HG03196 (cell line): ENCODE measurements at regions not wholly inside any gene's neighbourhood (a gene's known extent, or its start where the extent isn't known, plus 50 kb on each side); places are given as distances from the start of the nearest gene placed in this dataset.

Experiments used
- ATAC-seq: cut with Tn5 transposase; IDR thresholded peaks from one replicate; pipeline ENCODE4 v1.9.1; 2021; ENCODE audit not compliant: unreplicated experiment

- no peak for ATAC-seq
These were observed 247.1 kb downstream of the GXYLT1 start for GRCh38 chr12:41897593-41897992.

GRCh38 chr12:41893491-41893890, 251.2 kb downstream of the GXYLT1 start:
- ATAC-seq = no peak

- no peak for ATAC-seq
These were observed 252.4 kb downstream of the GXYLT1 start for GRCh38 chr12:41892302-41892701.

DNA sequence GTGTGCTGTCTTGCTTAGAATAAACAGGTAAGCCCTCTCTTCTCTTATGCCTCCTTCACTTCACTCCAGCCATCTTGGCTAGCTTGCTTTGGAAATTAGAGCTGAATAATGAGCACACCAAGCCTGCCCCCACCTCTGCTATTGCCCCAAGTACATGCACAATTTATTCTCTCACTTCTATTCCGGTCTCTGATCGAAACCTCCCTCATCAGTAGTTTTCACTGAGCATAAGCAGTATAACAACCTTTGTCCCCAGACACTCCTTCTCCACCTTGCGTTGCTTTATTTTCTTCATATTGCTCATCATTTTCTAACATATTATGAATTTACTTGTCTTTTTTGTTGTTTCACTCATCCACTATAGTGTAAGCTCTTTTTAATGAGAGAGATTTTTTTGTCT, 253.4 kb downstream of the GXYLT1 start:
- no peak for ATAC-seq

DNA sequence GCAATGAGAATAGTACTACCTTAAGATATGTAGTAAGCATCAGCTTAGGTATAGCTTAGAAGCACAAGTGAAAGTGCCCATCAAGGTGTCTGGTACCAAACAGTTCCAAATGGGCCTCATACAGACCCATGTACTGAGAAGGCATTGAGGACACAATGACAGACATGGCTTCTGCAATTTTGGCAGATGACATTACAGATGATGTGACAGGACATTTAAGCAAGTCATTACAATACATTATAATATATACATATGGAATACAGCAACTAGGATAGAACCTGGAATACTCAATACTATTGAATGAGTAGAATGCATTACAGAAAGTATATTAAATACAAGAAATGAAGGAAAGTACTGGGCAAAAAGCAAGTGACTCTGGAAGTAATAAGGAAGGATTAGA, 256.4 kb downstream of the GXYLT1 start:
- ATAC-seq = no peak

GRCh38 chr12:41881891-41882805, 262.5 kb downstream of the GXYLT1 start:
- ATAC-seq = no peak

GRCh38 chr12:41869432-41869831, 275.2 kb downstream of the GXYLT1 start:
- ATAC-seq = no peak

GRCh38 chr12:41866878-41867430, 277.7 kb downstream of the GXYLT1 start:
- no peak for ATAC-seq

- ATAC-seq = no peak
These were observed 288.4 kb downstream of the GXYLT1 start for GRCh38 chr12:41856228-41856627.

DNA sequence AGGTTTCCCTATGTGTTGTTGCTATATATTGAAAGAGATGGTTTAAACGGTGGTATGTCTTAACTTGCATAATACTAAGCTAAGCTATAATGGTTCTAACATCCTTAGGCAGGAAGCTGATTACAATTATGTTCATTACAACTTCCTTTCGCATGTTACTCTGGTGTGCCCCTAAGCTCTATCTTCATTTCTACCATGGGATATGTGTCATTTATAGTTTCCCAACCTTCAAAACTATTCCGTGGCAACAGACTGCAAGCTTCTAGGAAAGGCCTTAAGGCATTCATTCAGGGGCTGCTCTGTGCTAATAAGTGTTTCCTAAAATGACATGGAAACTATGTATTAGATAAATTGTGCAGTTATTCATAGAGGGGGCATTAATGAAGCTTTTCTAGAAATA, 294.6 kb downstream of the GXYLT1 start:
- no peak for ATAC-seq

DNA sequence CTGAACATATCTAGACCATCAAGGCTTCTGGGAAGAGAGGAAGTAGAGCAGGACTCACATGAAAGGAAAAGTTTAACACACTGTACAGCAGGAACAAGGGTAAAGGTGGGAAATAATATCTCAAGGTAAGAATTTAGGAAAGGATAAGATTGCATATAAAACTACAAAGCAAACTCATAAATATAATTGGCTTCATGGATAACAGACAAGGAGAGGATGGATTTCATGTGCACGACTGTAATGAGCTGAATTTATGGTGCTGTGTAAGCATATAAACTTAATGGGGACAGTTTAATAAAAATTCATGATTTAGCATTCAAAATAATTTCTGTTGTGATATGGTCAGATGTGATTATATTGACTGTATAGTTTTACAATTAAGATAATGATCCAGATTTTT, 298.0 kb downstream of the GXYLT1 start:
- ATAC-seq = no peak

GRCh38 chr12:41836416-41836815, 308.3 kb downstream of the GXYLT1 start:
- no peak for ATAC-seq

DNA sequence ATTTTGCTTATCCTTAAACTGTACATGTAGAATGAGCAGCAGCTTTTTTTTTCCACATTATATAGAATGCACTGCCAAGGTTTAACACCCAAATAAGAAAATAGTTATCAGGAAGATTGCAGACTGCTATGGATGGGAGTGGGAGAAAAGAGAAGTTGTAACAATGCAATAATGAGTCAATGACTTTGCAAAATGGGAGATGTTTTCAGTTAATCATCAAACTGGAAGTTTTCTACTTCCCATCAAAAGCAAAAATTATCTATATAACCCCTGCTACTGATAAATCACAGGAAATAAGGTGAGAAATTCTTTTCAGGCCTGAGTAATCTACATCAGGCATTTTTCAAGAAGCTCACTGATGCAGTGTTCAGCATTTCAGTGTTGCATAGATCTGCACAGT, 309.1 kb downstream of the GXYLT1 start:
- no peak for ATAC-seq

GRCh38 chr12:41819948-41820347, 324.7 kb downstream of the GXYLT1 start:
- ATAC-seq = no peak

DNA sequence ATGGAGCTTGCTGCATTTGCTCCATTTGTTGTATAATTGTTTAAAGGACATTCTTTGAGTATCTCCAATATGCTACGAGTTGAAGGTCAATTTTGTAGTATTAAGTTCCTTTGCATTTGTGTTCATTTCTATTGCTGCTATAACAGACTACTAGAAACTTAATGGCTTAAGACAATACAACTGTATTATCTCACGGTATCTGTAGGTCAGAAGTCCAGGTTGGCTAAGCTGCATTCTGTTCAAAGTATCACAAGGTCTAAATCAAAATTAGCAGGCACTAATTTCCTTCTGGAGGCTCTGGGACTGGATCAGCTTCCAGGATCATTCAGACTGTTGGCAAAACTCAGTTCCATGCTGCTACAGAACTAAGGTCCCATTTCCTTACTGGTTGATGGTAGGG, 340.6 kb downstream of the GXYLT1 start:
- no peak for ATAC-seq

GRCh38 chr12:41802803-41803202, 341.9 kb downstream of the GXYLT1 start:
- no peak for ATAC-seq

- no peak for ATAC-seq
These were observed 343.4 kb downstream of the GXYLT1 start for GRCh38 chr12:41801261-41801660.

GRCh38 chr12:41799671-41800070, 345.0 kb downstream of the GXYLT1 start:
- ATAC-seq = no peak

GRCh38 chr12:41795910-41796309, 348.8 kb downstream of the GXYLT1 start:
- ATAC-seq = no peak

GRCh38 chr12:41795051-41795600, 349.5 kb downstream of the GXYLT1 start:
- no peak for ATAC-seq

DNA sequence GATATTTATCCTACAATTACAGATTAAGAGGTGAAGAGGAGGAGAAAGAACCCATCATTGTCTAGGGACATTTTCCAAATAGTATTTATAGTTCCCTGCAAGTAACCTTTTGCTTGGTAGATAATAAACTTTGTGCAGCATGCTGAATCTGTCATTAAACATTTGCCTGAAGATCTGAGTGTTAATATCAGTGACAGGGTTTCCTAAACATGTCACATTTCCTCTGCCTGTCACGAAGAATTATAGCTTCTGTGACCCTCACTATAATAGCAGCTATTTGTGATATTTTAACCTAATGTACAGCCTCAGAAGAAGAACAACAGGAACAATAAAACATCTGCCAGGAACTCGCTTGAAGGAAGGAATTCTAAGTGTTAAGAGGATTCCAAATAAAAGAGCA, 350.3 kb downstream of the GXYLT1 start:
- ATAC-seq = no peak

GRCh38 chr12:41784957-41785356, 359.7 kb downstream of the GXYLT1 start:
- no peak for ATAC-seq
